Pancreas (tissue), 10 donors: ENCODE measurements at regions not wholly inside any gene's neighbourhood (a gene's known extent, or its start where the extent isn't known, plus 50 kb on each side); places are given as distances from the start of the nearest gene placed in this dataset.
"Not testable (repeated sequence)": the region's sequence is repeated elsewhere in the genome, so short reads cannot be mapped to it uniquely, and the experiment has no call there.

ENCODE experiments used
- ATAC-seq, 4 donors: fragments of 200-7000 bp; cut with Tn5 transposase; one replicate each; pipeline versions ENCODE4 v1.8.0 to v1.9.1; 2020; ENCODE audit warnings: mild to moderate bottlenecking in 4 of 4, moderate library complexity in 4 of 4
- DNase-seq, 6 donors: peaks; one replicate each; pipeline ENCODE4 v3.0.0-alpha.2; 2020
- FAIRE-seq: peaks from 2 replicates; lab custom pipeline; 2012; peaks lifted over from hg19 to GRCh38; lab: Jason Lieb, UNC
- H3K27ac ChIP-seq, 4 donors: fragments of 200-600 bp; sonication (generic); 1 replicate in 3 of 4; 2 replicates in 1 of 4; pipeline versions ENCODE4 v1.5.0 to v1.8.0; 2020
- H3K27me3 ChIP-seq, 4 donors: fragments of 200-600 bp; one replicate each; pipeline ENCODE4 v1.8.0; 2021
- H3K36me3 ChIP-seq, 3 donors: fragments of 200-600 bp; sonication (generic) in 1 of 3; one replicate each; pipeline versions ENCODE4 v1.5.0 to v1.8.0; 2020 to 2021
- H3K4me1 ChIP-seq, 3 donors: fragments of 200-600 bp; one replicate each; pipeline ENCODE4 v1.8.0; 2021
- H3K4me3 ChIP-seq, 4 donors: fragments of 200-600 bp; sonication (generic) in 2 of 4; one replicate each; pipeline versions ENCODE4 v1.5.0 to v1.8.0; 2020 to 2021
- H3K9me3 ChIP-seq, 4 donors: fragments of 200-600 bp; one replicate each; pipeline ENCODE4 v1.8.0; 2021
- CTCF ChIP-seq, 4 donors: fragments of 200-600 bp; sonication (generic) in 3 of 4; IDR thresholded peaks; one replicate each; pipeline versions ENCODE4 v1.5.0 to v1.8.0; 2021; ENCODE audit warnings: antibody characterized with exemption in 4 of 4
- WGBS, 2 donors: extraction: QIAGEN DNeasy Blood & Tissue Kit; methylation state at CpG; one replicate each; pipeline ENCODE4 v1.1.7; 2013; 5-methylcytosine and 5-hydroxymethylcytosine counted together
- intact Hi-C, 3 donors: fragments of 100-400 bp; cut with DNase I; formaldehyde crosslinking; loops; one replicate each; pipeline versions ENCODE4 v1.11.1 to v1.14.2; 2022
- donor health status: healthy with polysubstance abuse.
- donor health status: DM: no; HTN: no; CAD: no; lungs with moderate emphysema.
- donor health status: DM: no; HTN: no; CAD: no.
- donor health status: control.
- donor health status: control.
- donor health status: Bipolar disorder and iron deficiency.
- donor health status: DM: yes; HTN: yes; CAD: no.
- donor health status: DM: no; HTN: no; CAD: no.
- donor health status: DM: no; HTN: no; CAD: no.
- donor health status: DM: yes; HTN: yes; CAD: no.

DNA sequence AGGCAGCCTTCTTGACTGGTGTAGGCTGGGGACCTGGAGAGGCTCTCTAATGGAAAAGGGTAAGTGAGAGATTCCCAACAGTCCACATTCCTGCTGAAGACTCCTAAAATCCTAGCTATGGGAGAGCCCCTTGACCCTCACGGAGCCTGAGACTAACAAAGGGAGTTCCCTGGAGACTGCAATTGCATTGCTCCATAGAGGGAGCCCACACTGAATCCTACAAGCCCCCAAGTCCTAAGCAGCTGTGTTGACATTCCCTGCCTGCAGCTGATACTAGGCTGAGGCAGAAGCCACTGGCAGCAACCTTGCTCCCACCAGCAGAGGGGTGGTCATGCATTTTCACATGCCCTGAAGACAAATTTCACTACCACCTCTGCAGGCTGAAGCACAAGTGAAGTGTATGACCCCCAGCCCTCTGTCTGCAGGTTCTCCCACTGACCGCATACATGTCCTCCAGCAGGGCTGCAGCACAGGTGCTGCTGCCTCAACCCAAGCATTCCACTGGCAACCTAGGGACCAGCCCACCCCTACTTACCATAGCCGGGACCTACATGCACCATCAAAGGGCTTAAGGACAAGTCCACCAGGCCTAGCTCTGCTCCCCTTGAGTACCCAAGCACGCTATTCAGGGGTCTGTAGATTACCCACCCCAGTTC is 130.3 kb upstream of the SLC13A1 start:
- intact Hi-C loops: no loop called here
- no peaks in the 10 kb centered on the region for H3K9me3 ChIP-seq
- 78 to 80% methylated on average over 4 of the region's 4 CpGs for WGBS, 2 donors
- no peak overlapping the region for H3K4me3 ChIP-seq
- H3K27me3 ChIP-seq: no peaks in the 10 kb centered on the region
- no peak for FAIRE-seq
- no peak for ATAC-seq
- no peak for TF ChIP-seq CTCF (IDR thresholded peaks at IDR 0.05)
- no peak overlapping the region for H3K27ac ChIP-seq
- no peak for DNase-seq
- H3K36me3 ChIP-seq: no peaks in the 10 kb centered on the region
- no peaks in the 10 kb centered on the region for H3K4me1 ChIP-seq

- no peaks in the 10 kb centered on the region for H3K36me3 ChIP-seq
- intact Hi-C loops: no loop called here
- 84 to 91% methylated on average over 1 of the region's 1 CpG for WGBS, 2 donors
- H3K4me3 ChIP-seq: no peak overlapping the region
- H3K27ac ChIP-seq: no peak overlapping the region
- no peak for TF ChIP-seq CTCF (IDR thresholded peaks at IDR 0.05)
- no peaks in the 10 kb centered on the region for H3K4me1 ChIP-seq
- ATAC-seq (no peak), FAIRE-seq (no peak), DNase-seq (no peak)
- no peaks in the 10 kb centered on the region for H3K9me3 ChIP-seq
- no peaks in the 10 kb centered on the region for H3K27me3 ChIP-seq
Observed at GRCh38 chr7:123327661-123328060, 127.9 kb upstream of the SLC13A1 start.

DNA sequence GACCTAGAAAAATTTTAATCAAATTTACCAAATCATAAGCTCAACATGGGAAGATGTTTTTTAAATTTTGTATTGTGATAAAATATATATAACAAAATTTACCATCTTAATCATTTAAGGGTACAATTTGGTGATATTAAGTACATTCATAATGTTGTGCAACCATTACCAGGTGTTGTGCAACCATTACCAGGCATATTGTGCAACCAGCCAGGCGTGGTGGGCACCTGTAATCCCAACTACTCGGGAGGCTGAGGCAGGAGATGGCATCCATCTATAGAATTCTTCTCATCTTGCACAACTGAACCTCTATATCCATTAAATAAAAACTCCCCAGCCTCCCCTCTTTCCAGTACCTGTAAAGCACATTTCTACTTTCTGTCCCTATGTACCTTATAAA is 124.5 kb upstream of the SLC13A1 start:
- DNase-seq (no peak), ATAC-seq (no peak), FAIRE-seq (no peak)
- no peaks in the 10 kb centered on the region for H3K36me3 ChIP-seq
- no peak for TF ChIP-seq CTCF (IDR thresholded peaks at IDR 0.05)
- no peaks in the 10 kb centered on the region for H3K27me3 ChIP-seq
- H3K4me1 ChIP-seq: no peaks in the 10 kb centered on the region
- 54 to 71% methylated on average over 2 of the region's 2 CpGs for WGBS, 2 donors
- H3K9me3 ChIP-seq: no peaks in the 10 kb centered on the region
- H3K4me3 ChIP-seq: no peak overlapping the region
- no peak overlapping the region for H3K27ac ChIP-seq
- intact Hi-C loops: no loop called here

DNA sequence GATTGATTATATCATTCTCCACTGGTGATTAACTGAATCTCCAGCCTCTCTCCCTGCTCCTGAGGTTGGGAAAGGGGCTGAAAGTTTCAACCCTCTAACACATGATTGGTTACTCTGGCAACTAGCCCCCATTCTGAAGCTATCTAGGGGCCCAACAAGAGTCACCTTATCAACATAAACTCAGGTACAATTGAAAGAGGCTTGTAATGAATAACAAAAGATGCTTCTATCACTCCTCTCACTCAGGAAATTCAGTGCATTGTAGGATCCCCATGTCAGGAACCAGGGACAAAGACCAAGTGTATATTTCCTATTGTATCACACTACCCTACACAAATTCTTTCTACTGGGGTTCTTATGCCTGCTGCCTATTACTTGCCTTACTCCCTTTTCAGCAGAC is 123.9 kb upstream of the SLC13A1 start:
- H3K4me3 ChIP-seq: no peak overlapping the region
- H3K36me3 ChIP-seq: no peaks in the 10 kb centered on the region
- DNase-seq (no peak), ATAC-seq (no peak), FAIRE-seq (no peak)
- H3K4me1 ChIP-seq: no peaks in the 10 kb centered on the region
- no peaks in the 10 kb centered on the region for H3K27me3 ChIP-seq
- TF ChIP-seq CTCF (IDR thresholded peaks at IDR 0.05): no peak
- intact Hi-C loops: no loop called here
- H3K9me3 ChIP-seq: no peaks in the 10 kb centered on the region
- no peak overlapping the region for H3K27ac ChIP-seq

- FAIRE-seq, H3K27ac ChIP-seq, H3K36me3 ChIP-seq, H3K9me3 ChIP-seq, ATAC-seq, H3K4me3 ChIP-seq, H3K27me3 ChIP-seq, H3K4me1 ChIP-seq, DNase-seq, intact Hi-C loops: not testable (repeated sequence)
- 73 to 81% methylated on average over 5 of the region's 5 CpGs for WGBS, 2 donors
Observed at GRCh38 chr7:123321578-123321977, 121.8 kb upstream of the SLC13A1 start.
